ENCODE measurements at regions not wholly inside any gene's neighbourhood (a gene's known extent, or its start where the extent isn't known, plus 50 kb on each side); places are given as distances from the start of the nearest gene placed in this dataset.

GRCh38 chr6:113718588-113718987 lies 138.6 kb upstream of the MARCKS start:
- Histone ChIP-seq H2AFZ (ENCODE audit: low read depth, low read length, poor library complexity, severe bottlenecking) (peak overlapping the region; percentile 11), H3K27me3 (ENCODE audit: insufficient read depth, low read length) (no peaks in the 10 kb centered on the region), H3K9ac (ENCODE audit: low read length) (no peak overlapping the region), H3K9me2 (ENCODE audit: insufficient read depth) (no peaks in the 10 kb centered on the region), H3K36me3 (ENCODE audit: control insufficient read depth in 1 of 2, insufficient read depth in 2 of 2, low read length in 2 of 2) (no peaks in the 10 kb centered on the region), H3K4me1 (ENCODE audit: control insufficient read depth in 1 of 2, insufficient read depth in 2 of 2, low read length in 2 of 2) (peaks cover 0 to 12% of the 10 kb centered on the region in 2 experiments; a peak in 2 of 4 replicates), H4K20me1 (ENCODE audit: insufficient read depth) (no peaks in the 10 kb centered on the region), H3K9me3 (ENCODE audit: control insufficient read depth in 1 of 2, insufficient read depth in 1 of 2, low read depth in 1 of 2, low read length in 2 of 2) (no peaks in the 10 kb centered on the region), H3K79me2 (ENCODE audit: insufficient read depth, low read length) (no peaks in the 10 kb centered on the region), H3K4me3 (replicated peaks in 1 of 2; ENCODE audit: low read depth in 1 of 2, low read length in 2 of 2) (no peak overlapping the region), H3K27ac (ENCODE audit: low read depth, low read length) (no peak overlapping the region), H3K4me2 (ENCODE audit: low read length) (peak overlapping the region; percentile 39; the same call in 1 of the 2 replicates)
- intact Hi-C loops (cut with micrococcal nuclease): no loop called here
- TF ChIP-seq YY1 (IDR thresholded peaks at IDR 0.05; ENCODE audit: extremely low read depth, insufficient replicate concordance, low read depth, low read length) (no peak), POLR2A (IDR thresholded peaks at IDR 0.05; ENCODE audit: borderline replicate concordance, extremely low read depth, insufficient read depth, insufficient read length) (no peak), CEBPB (IDR thresholded peaks at IDR 0.05; ENCODE audit: low read depth) (no peak)
- ChIA-PET POLR2A (no interaction called here), CTCF (interaction anchor here (1.8 kb wide), 1 partner anchor 140 kb away, joined by 4 read pairs; no protein-coding TSS in a partner anchor), RAD21 (ENCODE audit: low non-redundant PET in 1 of 2, low total read pairs in 2 of 2, uncharacterized antibody in 2 of 2, unreplicated experiment in 2 of 2) (no interaction called here)
- BruUV-seq (replicated peaks): no TSS peak
- DNase-seq (ENCODE audit: low read depth, low spot score) (no peak), ATAC-seq (no peak)

- intact Hi-C loops (cut with micrococcal nuclease): no loop called here
- POLR2A ChIA-PET: no interaction called here
- Histone ChIP-seq H4K20me1 (ENCODE audit: insufficient read depth) (no peaks in the 10 kb centered on the region), H3K36me3 (ENCODE audit: control insufficient read depth in 1 of 2, insufficient read depth in 2 of 2, low read length in 2 of 2) (no peaks in the 10 kb centered on the region), H3K4me3 (replicated peaks in 1 of 2; ENCODE audit: low read depth in 1 of 2, low read length in 2 of 2) (no peak overlapping the region), H3K4me2 (ENCODE audit: low read length) (peak overlapping the region; percentile 39), H3K9me3 (ENCODE audit: control insufficient read depth in 1 of 2, insufficient read depth in 1 of 2, low read depth in 1 of 2, low read length in 2 of 2) (no peaks in the 10 kb centered on the region), H3K9me2 (ENCODE audit: insufficient read depth) (no peaks in the 10 kb centered on the region), H3K9ac (ENCODE audit: low read length) (no peak overlapping the region), H3K27ac (ENCODE audit: low read depth, low read length) (no peak overlapping the region), H3K79me2 (ENCODE audit: insufficient read depth, low read length) (no peaks in the 10 kb centered on the region), H3K27me3 (ENCODE audit: insufficient read depth, low read length) (no peaks in the 10 kb centered on the region), H2AFZ (ENCODE audit: low read depth, low read length, poor library complexity, severe bottlenecking) (peak overlapping the region; percentile 11), H3K4me1 (ENCODE audit: control insufficient read depth in 1 of 2, insufficient read depth in 2 of 2, low read length in 2 of 2) (peaks cover 0 to 12% of the 10 kb centered on the region in 2 experiments; a peak in 2 of 4 replicates)
- ATAC-seq: no peak
- BruUV-seq (replicated peaks): no TSS peak
- RAD21 ChIA-PET (ENCODE audit: low non-redundant PET in 1 of 2, low total read pairs in 2 of 2, uncharacterized antibody in 2 of 2, unreplicated experiment in 2 of 2): no interaction called here
- peak; percentile 38 for DNase-seq (ENCODE audit: low read depth, low spot score)
- CTCF ChIA-PET: interaction anchor here (0.6 to 1.8 kb wide), 2 partner anchors 20 to 140 kb away, joined by 3 to 4 read pairs; no protein-coding TSS in a partner anchor
- TF ChIP-seq FOSL1 (IDR thresholded peaks at IDR 0.05; ENCODE audit: low read depth) (peak; percentile 36), MAX (IDR thresholded peaks at IDR 0.05) (no peak), CTCF (IDR thresholded peaks at IDR 0.05 in 2 of 3, conservative IDR thresholded peaks at IDR 0.05 in 1 of 3; ENCODE audit: borderline replicate concordance in 1 of 3, insufficient read depth in 1 of 3, low read depth in 2 of 3, low read length in 2 of 3) (no peak), CBX3 (IDR thresholded peaks at IDR 0.05; ENCODE audit: low read depth) (peak; percentile 51; the same call in 1 of the 2 replicates), POLR2A (IDR thresholded peaks at IDR 0.05; ENCODE audit: borderline replicate concordance, extremely low read depth, insufficient read depth, insufficient read length) (no peak), SIN3A (IDR thresholded peaks at IDR 0.05; ENCODE audit: low read depth) (no peak), CEBPB (IDR thresholded peaks at IDR 0.05; ENCODE audit: low read depth) (peak; percentile 95), SP1 (IDR thresholded peaks at IDR 0.05; ENCODE audit: low read depth) (peak; percentile 38; the same call in 1 of the 2 replicates), EGR1 (IDR thresholded peaks at IDR 0.05; ENCODE audit: low read depth) (no peak), POLR2AphosphoS5 (IDR thresholded peaks at IDR 0.05; ENCODE audit: low read depth, low read length) (no peak), SRF (IDR thresholded peaks at IDR 0.05; ENCODE audit: low read depth) (no peak), EZH2phosphoT487 (IDR thresholded peaks at IDR 0.05; ENCODE audit: borderline replicate concordance) (no peak), ZBTB33 (IDR thresholded peaks at IDR 0.05; ENCODE audit: extremely low read depth, insufficient replicate concordance, low read length) (no peak), ZFX (IDR thresholded peaks at IDR 0.05) (no peak), YY1 (IDR thresholded peaks at IDR 0.05; ENCODE audit: extremely low read depth, insufficient replicate concordance, low read depth, low read length) (no peak), RAD21 (IDR thresholded peaks at IDR 0.05; ENCODE audit: low read depth) (0 out of 2 replicates have a peak, but pooled peaks have one; percentile 22)
- TF ChIP-seq, protein P1, sequence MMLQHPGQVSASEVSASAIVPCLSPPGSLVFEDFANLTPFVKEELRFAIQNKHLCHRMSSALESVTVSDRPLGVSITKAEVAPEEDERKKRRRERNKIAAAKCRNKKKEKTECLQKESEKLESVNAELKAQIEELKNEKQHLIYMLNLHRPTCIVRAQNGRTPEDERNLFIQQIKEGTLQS (IDR thresholded peaks at IDR 0.05): 0 out of 2 replicates have a peak, but pooled peaks have one; percentile 31
These were observed 138.1 kb upstream of the MARCKS start for GRCh38 chr6:113719064-113719463.
